IMR-90 (cell line): ENCODE measurements at regions not wholly inside any gene's neighbourhood (a gene's known extent, or its start where the extent isn't known, plus 50 kb on each side); places are given as distances from the start of the nearest gene placed in this dataset.

Experiments used
- ATAC-seq: fragments of 200-7000 bp; cut with Tn5 transposase; 2 replicates; pipeline ENCODE4 v1.9.1; 2020; ENCODE audit warnings: low read depth, mild to moderate bottlenecking, moderate library complexity
- BruUV-seq: library from RNA; stranded (reverse); fragments of 400-500 nt; replicated peaks from 2 replicates; lab custom pipeline; 2021; lab: Mats Ljungman, UMichigan
- CTCF ChIA-PET: fragments of 300-600 bp; formaldehyde crosslinking; extraction: SDS; loops from one replicate; lab custom pipeline; 2021; ENCODE audit warnings: antibody characterized with exemption; lab: Yijun Ruan, JAX
- POLR2A ChIA-PET: fragments of 300-600 bp; sonication (Branson Sonifier 250); formaldehyde crosslinking; loops from one replicate; lab custom pipeline; 2022; ENCODE audit warnings: antibody characterized with exemption; ENCODE audit not compliant: unreplicated experiment; lab: Charles Lee
- DNase-seq: peaks from one replicate; pipeline ENCODE4 v3.0.0; 2013
- H2AFZ ChIP-seq: replicated peaks from 2 replicates; pipeline ENCODE3; 2013; ENCODE audit warnings: low read length, mild to moderate bottlenecking; ENCODE audit not compliant: poor library complexity
- H2AK5ac ChIP-seq: 2 replicates; pipeline ENCODE4 v1.6.1; 2013; ENCODE audit warnings: low read depth, low read length, inconsistent platforms
- H2AK9ac ChIP-seq: replicated peaks from 2 replicates; pipeline ENCODE3; 2013; ENCODE audit warnings: mild to moderate bottlenecking, low read depth, low read length, moderate library complexity; ENCODE audit not compliant: poor library complexity
- H2BK120ac ChIP-seq: 2 replicates; pipeline ENCODE4 v1.6.1; 2013; ENCODE audit warnings: low read depth, low read length, inconsistent platforms
- H2BK15ac ChIP-seq: 3 replicates; pipeline ENCODE4 v1.6.1; 2013; ENCODE audit warnings: low read depth, low read length, inconsistent platforms
- H2BK20ac ChIP-seq: 2 replicates; pipeline ENCODE4 v1.6.1; 2013; ENCODE audit warnings: low read depth, mild to moderate bottlenecking, inconsistent platforms, low read length, moderate library complexity
- H2BK5ac ChIP-seq: 2 replicates; pipeline ENCODE4 v1.6.1; 2013; ENCODE audit warnings: mild to moderate bottlenecking, low read depth, low read length, inconsistent platforms; ENCODE audit not compliant: poor library complexity, severe bottlenecking
- H3K14ac ChIP-seq: replicated peaks from 2 replicates; pipeline ENCODE4 v1.6.1; 2013; ENCODE audit warnings: low read depth, low read length, inconsistent platforms
- H3K18ac ChIP-seq: 2 replicates; pipeline ENCODE4 v1.6.1; 2013; ENCODE audit warnings: low read depth, low read length, control low read depth
- H3K23ac ChIP-seq: 2 replicates; pipeline ENCODE4 v1.6.1; 2013; ENCODE audit warnings: low read depth, low read length, inconsistent platforms
- H3K27ac ChIP-seq: 2 replicates; pipeline ENCODE4 v1.5.1; 2013; ENCODE audit warnings: mild to moderate bottlenecking, control low read depth, low read length; ENCODE audit not compliant: insufficient read depth
- H3K27me3 ChIP-seq: 2 replicates; pipeline ENCODE4 v1.6.1; 2013; ENCODE audit warnings: low read length; ENCODE audit not compliant: control insufficient read depth, insufficient read depth
- H3K36me3 ChIP-seq: 2 replicates; pipeline ENCODE4 v1.6.1; 2013; ENCODE audit warnings: low read length, mixed read lengths; ENCODE audit not compliant: control insufficient read depth, insufficient read depth
- H3K4ac ChIP-seq: 2 replicates; pipeline ENCODE4 v1.6.1; 2013; ENCODE audit warnings: low read depth, low read length, inconsistent platforms
- H3K4me1 ChIP-seq: 2 replicates; pipeline ENCODE4 v1.6.1; 2013; ENCODE audit warnings: low read length, mixed read lengths; ENCODE audit not compliant: control insufficient read depth, insufficient read depth
- H3K4me2 ChIP-seq: 2 replicates; pipeline ENCODE4 v1.6.1; 2013; ENCODE audit warnings: low read depth, mild to moderate bottlenecking, control low read depth, low read length, moderate library complexity
- H3K4me3 ChIP-seq: 2 replicates; pipeline ENCODE4 v1.5.1; 2013; ENCODE audit warnings: low read depth, mild to moderate bottlenecking, control low read depth, low read length, moderate library complexity; ENCODE audit not compliant: insufficient read depth
- H3K56ac ChIP-seq: 2 replicates; pipeline ENCODE4 v1.6.1; 2013; ENCODE audit warnings: low read length, inconsistent platforms; ENCODE audit not compliant: insufficient read depth; ENCODE audit errors: extremely low read depth
- H3K79me1 ChIP-seq, 2 experiments: 2 replicates each; pipeline ENCODE4 v1.6.1; 2013; ENCODE audit warnings: low read length in 2 of 2, inconsistent platforms in 1 of 2, low read depth in 1 of 2
- H3K9ac ChIP-seq: 2 replicates; pipeline ENCODE4 v1.6.1; 2013; ENCODE audit warnings: low read depth, low read length, control low read depth
- H3K9me1 ChIP-seq: 2 replicates; pipeline ENCODE4 v1.6.1; 2013; ENCODE audit warnings: low read length, inconsistent platforms; ENCODE audit not compliant: insufficient read depth
- H3K9me3 ChIP-seq: 2 replicates; pipeline ENCODE4 v1.6.1; 2013; ENCODE audit warnings: low read length; ENCODE audit not compliant: control insufficient read depth, insufficient read depth
- H4K20me1 ChIP-seq: 2 replicates; pipeline ENCODE4 v1.6.1; 2013; ENCODE audit warnings: low read length, inconsistent platforms; ENCODE audit not compliant: insufficient read depth
- H4K5ac ChIP-seq: 2 replicates; pipeline ENCODE4 v1.6.1; 2013; ENCODE audit warnings: mild to moderate bottlenecking, low read depth, low read length, control low read depth
- H4K8ac ChIP-seq, 2 experiments: 2 replicates each; pipeline ENCODE4 v1.6.1; 2013; ENCODE audit warnings: low read depth in 2 of 2, low read length in 2 of 2, control low read depth in 1 of 2, inconsistent platforms in 1 of 2
- H4K91ac ChIP-seq: 2 replicates; pipeline ENCODE4 v1.6.1; 2013; ENCODE audit warnings: low read depth, low read length, inconsistent platforms; ENCODE audit not compliant: insufficient read depth
- BHLHE40 ChIP-seq: fragments of 150-350 bp; IDR thresholded peaks from 2 replicates; pipeline ENCODE4 v1.6.1; 2016; ENCODE audit warnings: mild to moderate bottlenecking, low read depth, low read length
- CEBPB ChIP-seq: IDR thresholded peaks from 2 replicates; pipeline ENCODE4 v1.6.1; 2012; ENCODE audit warnings: low read depth, low read length, improper control_type of control experiment
- CHD1 ChIP-seq: IDR thresholded peaks from 2 replicates; pipeline ENCODE4 v1.6.1; 2012; ENCODE audit warnings: low read depth, low read length, improper control_type of control experiment
- CTCF ChIP-seq: conservative IDR thresholded peaks from 2 replicates; pipeline ENCODE4 v1.5.1; 2012; ENCODE audit warnings: mild to moderate bottlenecking, low read depth, low read length, improper control_type of control experiment
- FOS ChIP-seq: fragments of 150-350 bp; IDR thresholded peaks from 2 replicates; pipeline ENCODE4 v1.6.1; 2016; ENCODE audit warnings: low read depth, low read length
- MAFK ChIP-seq: IDR thresholded peaks from 2 replicates; pipeline ENCODE4 v1.6.1; 2012; ENCODE audit warnings: low read depth, low read length, improper control_type of control experiment
- MAZ ChIP-seq: IDR thresholded peaks from 2 replicates; pipeline ENCODE4 v1.6.1; 2012; ENCODE audit warnings: low read depth, mild to moderate bottlenecking, low read length, improper control_type of control experiment, moderate library complexity, borderline replicate concordance
- MXI1 ChIP-seq: IDR thresholded peaks from 2 replicates; pipeline ENCODE4 v1.6.1; 2012; ENCODE audit warnings: low read depth, mild to moderate bottlenecking, low read length, moderate library complexity, borderline replicate concordance
- NFE2L2 ChIP-seq: fragments of 150-350 bp; IDR thresholded peaks from 2 replicates; pipeline ENCODE4 v1.6.1; 2016; ENCODE audit warnings: low read depth, mild to moderate bottlenecking, low read length
- POLR2A ChIP-seq: IDR thresholded peaks from 2 replicates; pipeline ENCODE4 v1.6.1; 2012; ENCODE audit warnings: mild to moderate bottlenecking, low read depth, low read length
- RAD21 ChIP-seq: IDR thresholded peaks from 2 replicates; pipeline ENCODE4 v1.6.1; 2012; ENCODE audit warnings: low read length, improper control_type of control experiment
- RCOR1 ChIP-seq: IDR thresholded peaks from 2 replicates; pipeline ENCODE4 v1.6.1; 2012; ENCODE audit warnings: mild to moderate bottlenecking, low read length, improper control_type of control experiment; ENCODE audit not compliant: insufficient replicate concordance
- RFX5 ChIP-seq: IDR thresholded peaks from 2 replicates; pipeline ENCODE4 v1.8.0; 2012; ENCODE audit warnings: low read depth, mild to moderate bottlenecking, low read length, moderate library complexity
- SMC3 ChIP-seq: fragments of 150-350 bp; IDR thresholded peaks from 2 replicates; pipeline ENCODE4 v1.6.1; 2016; ENCODE audit warnings: low read depth, mild to moderate bottlenecking, antibody characterized with exemption, low read length, moderate library complexity
- USF2 ChIP-seq: fragments of 150-350 bp; IDR thresholded peaks from 2 replicates; pipeline ENCODE4 v1.6.1; 2017; ENCODE audit warnings: mild to moderate bottlenecking, antibody characterized with exemption, low read length, low read depth
- WGBS, 2 experiments: methylation state at CpG; one replicate each; pipeline versions ENCODE4 v1.1.5 to v1.1.7; 2013; ENCODE audit warnings: missing lambda C conversion rate in 2 of 2; ENCODE audit not compliant: insufficient read length in 1 of 2; ENCODE audit errors: extremely low coverage in 2 of 2; 5-methylcytosine and 5-hydroxymethylcytosine counted together
- dilution Hi-C: fragments of 300-500 bp; cut with HindIII; formaldehyde crosslinking; loops from one replicate; pipeline ENCODE4 v1.14.3; 2018; ENCODE audit warnings: low sequenced_read_pairs; ENCODE audit not compliant: unreplicated experiment
- in situ Hi-C: fragments of 300-500 bp; cut with MboI; formaldehyde crosslinking; loops from 3 replicates; pipeline ENCODE4 v1.14.3; 2019; ENCODE audit warnings: low sequenced_read_pairs, inconsistent platforms, mixed read lengths
- intact Hi-C: fragments of 100-400 bp; cut with micrococcal nuclease; formaldehyde crosslinking; loops from 2 replicates; pipeline ENCODE4 v1.10.0; 2022
- TF ChIP-seq, protein P1 (sequence below): fragments of 150-350 bp; IDR thresholded peaks from 2 replicates; pipeline ENCODE4 v1.6.1; 2016; ENCODE audit warnings: low read depth, mild to moderate bottlenecking, low read length, moderate library complexity, borderline replicate concordance

DNA sequence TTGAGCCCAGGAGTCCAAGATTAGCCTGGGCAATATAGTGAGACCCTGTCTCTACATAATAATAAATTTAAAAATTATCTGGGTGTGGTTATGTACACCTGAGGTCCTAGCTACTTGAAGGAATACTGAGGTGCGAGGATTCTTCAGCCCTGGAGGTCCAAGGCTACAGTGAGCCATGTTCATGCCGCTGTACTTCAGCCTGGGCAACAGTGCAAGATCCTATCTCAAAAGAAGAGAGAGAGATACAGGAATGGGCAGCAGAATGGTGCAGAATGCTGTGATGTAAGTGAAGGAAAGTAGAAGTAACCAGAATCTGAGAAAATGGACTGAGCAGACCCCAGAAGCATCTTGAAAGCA, 62.7 kb upstream of the EXOC4 start:
- Histone ChIP-seq H2BK15ac (no peak overlapping the region), H3K9me3 (no peaks in the 10 kb centered on the region), H2AK9ac (no peak overlapping the region), H3K36me3 (no peaks in the 10 kb centered on the region), H2BK5ac (no peak overlapping the region), H3K27ac (no peak overlapping the region), H3K79me1 (no peaks in the 10 kb centered on the region), H3K4me2 (no peak overlapping the region), H4K20me1 (no peaks in the 10 kb centered on the region), H3K14ac (no peak overlapping the region), H2BK120ac (no peak overlapping the region), H4K5ac (no peak overlapping the region), H2AK5ac (no peak overlapping the region), H3K18ac (no peak overlapping the region), H3K9me1 (no peaks in the 10 kb centered on the region), H3K27me3 (peaks cover 2% of the 10 kb centered on the region; the same call in 1 of the 2 replicates), H3K4me3 (no peak overlapping the region), H3K4me1 (no peaks in the 10 kb centered on the region), H4K8ac (no peak overlapping the region), H3K4ac (no peak overlapping the region), H3K23ac (no peak overlapping the region), H4K91ac (no peak overlapping the region), H3K9ac (no peak overlapping the region), H2BK20ac (no peak overlapping the region), H2AFZ (no peak overlapping the region), H3K56ac (no peak overlapping the region)
- no TSS peak for BruUV-seq
- no peak for TF ChIP-seq POLR2A
- no peak for TF ChIP-seq RFX5
- TF ChIP-seq RCOR1: no peak
- TF ChIP-seq USF2: no peak
- TF ChIP-seq CHD1: no peak
- TF ChIP-seq BHLHE40: no peak
- TF ChIP-seq RAD21: no peak
- TF ChIP-seq FOS: no peak
- TF ChIP-seq MAZ: no peak
- TF ChIP-seq, protein P1, sequence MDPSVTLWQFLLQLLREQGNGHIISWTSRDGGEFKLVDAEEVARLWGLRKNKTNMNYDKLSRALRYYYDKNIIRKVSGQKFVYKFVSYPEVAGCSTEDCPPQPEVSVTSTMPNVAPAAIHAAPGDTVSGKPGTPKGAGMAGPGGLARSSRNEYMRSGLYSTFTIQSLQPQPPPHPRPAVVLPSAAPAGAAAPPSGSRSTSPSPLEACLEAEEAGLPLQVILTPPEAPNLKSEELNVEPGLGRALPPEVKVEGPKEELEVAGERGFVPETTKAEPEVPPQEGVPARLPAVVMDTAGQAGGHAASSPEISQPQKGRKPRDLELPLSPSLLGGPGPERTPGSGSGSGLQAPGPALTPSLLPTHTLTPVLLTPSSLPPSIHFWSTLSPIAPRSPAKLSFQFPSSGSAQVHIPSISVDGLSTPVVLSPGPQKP: no peak
- TF ChIP-seq CTCF: no peak
- no peak for TF ChIP-seq MXI1
- no peak for TF ChIP-seq SMC3
- TF ChIP-seq MAFK: no peak
- TF ChIP-seq CEBPB: no peak
- no peak for TF ChIP-seq NFE2L2
- ChIA-PET POLR2A (no interaction called here), CTCF (no interaction called here)
- DNase-seq (no peak), ATAC-seq (no peak)
- 51% methylated on average over 2 of the region's 2 CpGs; no CpG with 5 or more reads in 1 of the 2 experiments for WGBS, 2 experiments
- intact Hi-C loops: no loop called here
- in situ Hi-C loops: no loop called here
- dilution Hi-C loops: no loop called here
